Omental fat pad (tissue), 3 donors: ENCODE measurements at regions not wholly inside any gene's neighbourhood (a gene's known extent, or its start where the extent isn't known, plus 50 kb on each side); places are given as distances from the start of the nearest gene placed in this dataset.

Source experiments
- ATAC-seq: fragments of 150-250 bp; one replicate; pipeline ENCODE4 v1.9.1; 2016; ENCODE audit warnings: mild to moderate bottlenecking, moderate library complexity; ENCODE audit not compliant: low FRiP score
- DNase-seq: peaks from one replicate; pipeline ENCODE4 v3.0.0-alpha.2; 2019; ENCODE audit warnings: low spot score
- TF ChIP-seq, protein P1 (sequence below), 3 donors: fragments of 450-650 bp; IDR thresholded peaks; one replicate each; pipeline ENCODE4 v1.5.1; 2016 to 2017; ENCODE audit warnings: antibody characterized with exemption in 3 of 3, mild to moderate bottlenecking in 3 of 3, moderate library complexity in 2 of 3

DNA sequence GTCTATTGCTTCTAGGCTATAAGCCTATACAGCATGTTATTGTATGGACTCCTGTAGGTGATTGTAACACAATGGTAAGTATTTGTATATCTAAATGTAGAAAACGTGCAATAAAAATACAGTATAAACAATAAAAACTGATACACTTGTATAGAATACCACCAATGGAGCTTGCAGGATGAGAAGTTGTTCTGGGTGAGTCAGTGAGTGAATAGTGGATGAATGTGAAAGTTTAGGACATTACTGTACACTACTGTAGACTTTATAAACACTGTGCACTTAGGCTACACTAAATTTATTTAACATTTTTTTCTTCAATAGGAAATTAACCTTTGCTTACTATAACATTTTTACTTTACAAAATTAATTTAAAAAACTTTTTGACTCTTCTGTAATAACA lies 679.2 kb upstream of the ZNF804A start:
- ATAC-seq = no peak
- TF ChIP-seq, protein P1, sequence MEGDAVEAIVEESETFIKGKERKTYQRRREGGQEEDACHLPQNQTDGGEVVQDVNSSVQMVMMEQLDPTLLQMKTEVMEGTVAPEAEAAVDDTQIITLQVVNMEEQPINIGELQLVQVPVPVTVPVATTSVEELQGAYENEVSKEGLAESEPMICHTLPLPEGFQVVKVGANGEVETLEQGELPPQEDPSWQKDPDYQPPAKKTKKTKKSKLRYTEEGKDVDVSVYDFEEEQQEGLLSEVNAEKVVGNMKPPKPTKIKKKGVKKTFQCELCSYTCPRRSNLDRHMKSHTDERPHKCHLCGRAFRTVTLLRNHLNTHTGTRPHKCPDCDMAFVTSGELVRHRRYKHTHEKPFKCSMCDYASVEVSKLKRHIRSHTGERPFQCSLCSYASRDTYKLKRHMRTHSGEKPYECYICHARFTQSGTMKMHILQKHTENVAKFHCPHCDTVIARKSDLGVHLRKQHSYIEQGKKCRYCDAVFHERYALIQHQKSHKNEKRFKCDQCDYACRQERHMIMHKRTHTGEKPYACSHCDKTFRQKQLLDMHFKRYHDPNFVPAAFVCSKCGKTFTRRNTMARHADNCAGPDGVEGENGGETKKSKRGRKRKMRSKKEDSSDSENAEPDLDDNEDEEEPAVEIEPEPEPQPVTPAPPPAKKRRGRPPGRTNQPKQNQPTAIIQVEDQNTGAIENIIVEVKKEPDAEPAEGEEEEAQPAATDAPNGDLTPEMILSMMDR (IDR thresholded peaks at IDR 0.05) = no peak

DNA sequence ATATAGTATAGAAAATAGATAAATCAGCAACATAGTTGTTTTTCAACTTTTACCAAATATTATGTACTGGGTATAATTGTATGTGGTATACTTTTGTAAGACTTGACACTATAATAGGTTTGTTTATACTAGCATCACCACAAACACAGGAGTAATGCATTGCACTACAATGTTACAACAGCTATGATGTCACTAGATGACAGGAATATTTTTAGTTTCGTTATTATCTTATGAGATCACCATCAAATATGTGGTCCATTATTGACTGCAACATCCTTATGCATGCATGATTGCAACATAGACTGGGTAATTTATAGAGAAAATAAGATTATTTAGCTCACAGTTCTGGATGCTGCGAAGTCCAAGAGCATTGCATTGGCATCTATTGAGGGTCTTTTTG lies 678.4 kb upstream of the ZNF804A start:
- ATAC-seq (no peak), DNase-seq (no peak)
- TF ChIP-seq, protein P1 (IDR thresholded peaks at IDR 0.05) = no peak

More for the DNA sequence above, 679.2 kb upstream of the ZNF804A start:
- DNase-seq = no peak

DNA sequence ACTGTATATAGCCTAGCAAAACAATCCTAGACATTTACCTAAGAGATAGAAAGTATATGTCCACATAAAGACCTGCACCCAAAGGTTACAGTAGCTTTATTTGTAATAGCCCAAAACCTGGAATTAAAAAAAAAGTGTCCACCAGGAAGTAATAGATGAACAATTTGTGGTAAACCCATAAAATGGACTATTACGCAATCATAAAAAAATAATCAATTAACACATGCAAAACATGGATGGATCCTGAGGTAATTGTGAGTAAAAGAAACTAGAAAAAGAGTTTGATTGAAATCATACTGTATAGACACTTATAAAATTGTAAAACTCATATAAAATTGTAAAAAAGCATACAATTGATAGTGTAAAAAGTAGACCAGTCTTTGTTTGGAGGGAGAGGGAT lies 673.0 kb upstream of the ZNF804A start:
- DNase-seq = no peak
- TF ChIP-seq, protein P1 (IDR thresholded peaks at IDR 0.05) = no peak
- ATAC-seq = no peak

DNA sequence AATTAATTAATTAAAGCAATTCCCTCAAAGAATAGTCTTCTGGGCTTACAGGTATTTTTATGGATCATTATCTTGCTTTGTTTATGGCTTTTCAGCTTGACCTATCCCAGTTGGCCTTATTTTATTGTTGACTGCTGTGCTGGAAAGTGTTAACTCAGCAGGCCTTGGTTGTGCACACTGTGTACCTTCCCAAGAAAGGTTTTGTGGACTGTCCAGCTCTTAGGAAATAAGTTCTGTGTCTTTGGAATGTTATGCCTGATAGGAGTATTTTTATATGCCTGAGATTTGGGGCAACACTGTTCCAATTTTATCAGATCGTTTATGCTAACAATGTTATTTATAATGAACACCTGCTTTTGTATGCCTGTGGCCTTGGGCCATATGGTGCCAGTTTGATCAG lies 671.9 kb upstream of the ZNF804A start:
- TF ChIP-seq, protein P1 (IDR thresholded peaks at IDR 0.05) = no peak
- no peak for DNase-seq
- ATAC-seq = no peak

DNA sequence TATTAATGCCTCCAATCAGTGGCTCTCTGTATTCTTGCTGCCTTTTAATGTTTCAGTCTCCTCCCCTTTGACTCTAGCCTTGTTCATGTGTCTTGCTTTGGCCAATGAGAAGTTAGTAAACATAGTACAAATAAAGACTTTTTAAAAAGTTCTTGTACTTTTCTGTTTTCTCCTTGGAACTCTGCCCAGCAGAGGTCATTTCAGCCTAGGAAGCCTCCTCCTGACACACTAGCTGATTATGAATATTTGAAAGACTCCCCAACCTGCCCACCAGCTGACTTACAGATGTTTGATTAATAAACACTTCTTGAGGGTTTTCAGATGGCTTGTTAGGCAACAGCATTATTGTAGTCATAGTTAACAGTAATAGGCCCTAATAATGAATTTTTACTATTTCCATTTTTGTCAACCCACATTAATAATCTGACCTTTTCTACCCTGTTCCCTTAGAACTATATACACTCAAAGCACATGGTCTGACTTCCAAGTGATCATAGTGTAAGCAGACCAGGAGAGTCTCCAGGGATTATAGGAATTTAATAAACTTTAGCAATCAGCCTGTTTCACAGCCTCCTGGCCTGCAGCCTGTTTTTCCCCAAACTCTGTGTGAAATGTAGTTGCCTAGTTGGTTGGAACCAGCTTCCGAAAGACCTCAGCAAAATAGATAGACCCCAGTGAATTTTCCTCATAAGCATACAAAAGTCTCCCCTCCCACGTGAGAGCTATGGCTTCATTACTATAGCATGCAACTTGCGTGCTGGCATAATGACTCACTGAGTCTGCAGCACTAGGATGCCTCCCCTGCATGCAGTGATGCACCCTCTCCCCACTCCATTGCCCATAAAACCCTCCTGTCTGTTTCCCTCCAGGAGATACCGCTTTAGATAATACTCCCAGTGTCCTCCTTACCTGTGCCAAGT lies 670.7 kb upstream of the ZNF804A start:
- TF ChIP-seq, protein P1 (IDR thresholded peaks at IDR 0.05) = no peak
- ATAC-seq (peak; percentile 68), DNase-seq (no peak)

DNA sequence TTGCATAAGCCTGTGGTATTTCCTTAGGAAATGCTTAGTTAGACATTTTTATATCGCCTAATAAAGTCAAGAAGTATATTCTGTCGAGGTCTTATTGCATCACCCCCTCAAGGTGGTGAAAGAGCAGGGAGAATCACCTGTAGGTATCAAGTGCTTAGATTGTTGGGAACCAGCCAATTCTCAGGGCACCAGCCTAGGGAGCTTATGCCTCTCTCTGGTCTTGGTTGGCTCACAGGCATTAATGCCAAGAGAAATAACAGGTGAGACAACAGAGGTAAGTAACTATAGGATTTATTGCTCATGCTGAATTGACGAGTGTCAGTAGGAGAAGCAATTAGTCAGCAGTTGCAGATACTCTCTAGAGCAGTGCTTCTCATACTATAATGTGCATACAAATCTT lies 663.3 kb upstream of the ZNF804A start:
- ATAC-seq (no peak), DNase-seq (no peak)
- TF ChIP-seq, protein P1 (IDR thresholded peaks at IDR 0.05) = no peak

DNA sequence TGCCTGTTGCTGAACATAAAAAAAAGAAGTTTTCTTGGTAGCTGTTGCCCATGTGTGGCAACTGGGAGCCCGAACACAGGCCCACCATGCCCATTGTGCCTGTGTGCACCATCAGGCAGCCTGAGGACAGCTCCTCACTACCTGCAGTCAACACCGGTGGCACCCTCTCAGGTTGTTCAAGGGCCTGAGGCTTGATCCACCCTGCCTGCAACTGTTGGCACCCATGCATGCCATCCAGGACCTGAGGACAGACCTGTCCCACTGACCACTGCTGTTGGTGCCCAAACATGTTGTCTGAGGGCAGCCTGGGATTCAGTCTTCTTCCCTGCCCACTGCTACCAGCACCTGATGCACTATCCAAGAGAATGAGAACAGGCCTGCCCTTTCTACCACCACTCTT lies 661.1 kb upstream of the ZNF804A start:
- no peak for ATAC-seq
- no peak for DNase-seq
- TF ChIP-seq, protein P1 (IDR thresholded peaks at IDR 0.05) = no peak
